Psoas muscle (tissue), 7 donors: ENCODE measurements at regions not wholly inside any gene's neighbourhood (a gene's known extent, or its start where the extent isn't known, plus 50 kb on each side); places are given as distances from the start of the nearest gene placed in this dataset.
"Not testable (repeated sequence)": the region's sequence is repeated elsewhere in the genome, so short reads cannot be mapped to it uniquely, and the experiment has no call there.

Source experiments
- ATAC-seq, 4 donors: fragments of 200-7000 bp; cut with Tn5 transposase; one replicate each; pipeline ENCODE4 v1.9.1; 2020; ENCODE audit warnings: moderate library complexity in 3 of 4, mild to moderate bottlenecking in 2 of 4
- DNase-seq, 2 donors: peaks; one replicate each; pipeline ENCODE4 v3.0.0-alpha.2; 2020
- H3K27ac ChIP-seq: fragments of 200-600 bp; one replicate; pipeline ENCODE4 v1.8.0; 2022
- H3K27me3 ChIP-seq, 3 donors: fragments of 200-600 bp in 1 of 3; one replicate each; pipeline versions ENCODE4 v1.6.1 to v1.8.0; 2013 to 2022; ENCODE audit warnings: low read length in 2 of 3, mild to moderate bottlenecking in 2 of 3, moderate library complexity in 1 of 3; ENCODE audit not compliant: insufficient read depth in 3 of 3
- H3K36me3 ChIP-seq, 2 donors: fragments of 200-600 bp in 1 of 2; one replicate each; pipeline versions ENCODE4 v1.6.1 to v1.8.0; 2013 to 2022; ENCODE audit warnings: low read depth in 1 of 2, mild to moderate bottlenecking in 1 of 2, moderate library complexity in 1 of 2; ENCODE audit not compliant: insufficient read depth in 1 of 2
- H3K4me1 ChIP-seq: fragments of 200-600 bp; one replicate; pipeline ENCODE4 v1.8.0; 2022
- H3K4me3 ChIP-seq: fragments of 200-600 bp; one replicate; pipeline ENCODE4 v1.8.0; 2022; ENCODE audit warnings: mild to moderate bottlenecking
- H3K9me3 ChIP-seq: fragments of 200-600 bp; one replicate; pipeline ENCODE4 v1.8.0; 2022
- CTCF ChIP-seq: fragments of 200-600 bp; IDR thresholded peaks from one replicate; pipeline ENCODE4 v1.8.0; 2022; ENCODE audit warnings: antibody characterized with exemption
- WGBS, 3 donors: extraction: QIAGEN DNeasy Blood & Tissue Kit; methylation state at CpG; one replicate each; pipeline versions ENCODE4 v1.1.6 to v1.1.7; 2013; 5-methylcytosine and 5-hydroxymethylcytosine counted together
- intact Hi-C, 2 donors: fragments of 100-400 bp; cut with DNase I; formaldehyde crosslinking; loops; one replicate each; pipeline versions ENCODE4 v1.11.0 to v1.14.2; 2022
- donor health status: healthy with polysubstance abuse.
- donor health status: DM: no; HTN: no; CAD: no; lungs with moderate emphysema.
- donor health status: Bipolar disorder and iron deficiency.
- donor health status: healthy.
- donor health status: DM: yes; HTN: yes; CAD: no.
- donor health status: DM: no; HTN: no; CAD: no.
- donor health status: DM: yes; HTN: yes; CAD: no.

GRCh38 chr13:90641884-90642283, 705.6 kb upstream of the MIR17HG start:
- intact Hi-C loops = no loop called here
- no peak for TF ChIP-seq CTCF
- Histone ChIP-seq H3K4me3 (no peak overlapping the region), H3K36me3 (no peaks in the 10 kb centered on the region), H3K4me1 (no peaks in the 10 kb centered on the region), H3K9me3 (no peaks in the 10 kb centered on the region), H3K27me3 (no peaks in the 10 kb centered on the region), H3K27ac (no peak overlapping the region)
- 88 to 91% (median 90%) methylated on average over 2 of the region's 2 CpGs for WGBS, 3 donors
- ATAC-seq (no peak), DNase-seq (no peak)

GRCh38 chr13:90645582-90645981, 701.9 kb upstream of the MIR17HG start:
- no peaks in the 10 kb centered on the region for H3K27me3 ChIP-seq
- H3K9me3 ChIP-seq = no peaks in the 10 kb centered on the region
- DNase-seq (no peak), ATAC-seq (no peak)
- intact Hi-C loops = no loop called here
- no peak for TF ChIP-seq CTCF
- 90 to 94% (median 93%) methylated on average over 1 of the region's 1 CpG for WGBS, 3 donors
- no peak overlapping the region for H3K4me3 ChIP-seq
- no peaks in the 10 kb centered on the region for H3K4me1 ChIP-seq
- no peaks in the 10 kb centered on the region for H3K36me3 ChIP-seq
- no peak overlapping the region for H3K27ac ChIP-seq

GRCh38 chr13:90648497-90648896, 699.0 kb upstream of the MIR17HG start:
- Histone ChIP-seq H3K27me3 (no peaks in the 10 kb centered on the region), H3K9me3 (no peaks in the 10 kb centered on the region), H3K36me3 (no peaks in the 10 kb centered on the region), H3K4me3 (no peak overlapping the region), H3K27ac (no peak overlapping the region), H3K4me1 (no peaks in the 10 kb centered on the region)
- intact Hi-C loops = no loop called here
- no peak for DNase-seq
- no peak for ATAC-seq
- TF ChIP-seq CTCF = no peak

- Histone ChIP-seq H3K36me3 (no peaks in the 10 kb centered on the region), H3K4me1 (no peaks in the 10 kb centered on the region), H3K4me3 (no peak overlapping the region), H3K9me3 (no peaks in the 10 kb centered on the region), H3K27ac (no peak overlapping the region), H3K27me3 (no peaks in the 10 kb centered on the region)
- DNase-seq = no peak
- no peak for TF ChIP-seq CTCF
- intact Hi-C loops = no loop called here
- ATAC-seq = no peak
Measured at GRCh38 chr13:90652036-90652435, 695.5 kb upstream of the MIR17HG start.

- DNase-seq (no peak), ATAC-seq (no peak)
- Histone ChIP-seq H3K4me3 (no peak overlapping the region), H3K27me3 (no peaks in the 10 kb centered on the region), H3K36me3 (no peaks in the 10 kb centered on the region), H3K27ac (no peak overlapping the region), H3K9me3 (no peaks in the 10 kb centered on the region), H3K4me1 (no peaks in the 10 kb centered on the region)
- intact Hi-C loops = no loop called here
- TF ChIP-seq CTCF = no peak
- 93 to 98% (median 97%) methylated on average over 1 of the region's 1 CpG for WGBS, 3 donors
Measured at GRCh38 chr13:90654970-90655369, 692.5 kb upstream of the MIR17HG start.

- H3K27ac ChIP-seq, H3K27me3 ChIP-seq, H3K36me3 ChIP-seq, H3K9me3 ChIP-seq, intact Hi-C loops, H3K4me1 ChIP-seq, H3K4me3 ChIP-seq, DNase-seq, ATAC-seq: not testable (repeated sequence)
- WGBS, 3 donors = 87 to 93% (median 93%) methylated on average over 14 of the region's 14 CpGs
Measured at GRCh38 chr13:90664200-90664599, 683.3 kb upstream of the MIR17HG start.
